Kidney glomerular epithelial cell (primary cell): ENCODE measurements at regions not wholly inside any gene's neighbourhood (a gene's known extent, or its start where the extent isn't known, plus 50 kb on each side); places are given as distances from the start of the nearest gene placed in this dataset.

Experiments
- DNase-seq: peaks from one replicate; lab custom pipeline; 2025; lab: John Stamatoyannopoulos, UW

DNA sequence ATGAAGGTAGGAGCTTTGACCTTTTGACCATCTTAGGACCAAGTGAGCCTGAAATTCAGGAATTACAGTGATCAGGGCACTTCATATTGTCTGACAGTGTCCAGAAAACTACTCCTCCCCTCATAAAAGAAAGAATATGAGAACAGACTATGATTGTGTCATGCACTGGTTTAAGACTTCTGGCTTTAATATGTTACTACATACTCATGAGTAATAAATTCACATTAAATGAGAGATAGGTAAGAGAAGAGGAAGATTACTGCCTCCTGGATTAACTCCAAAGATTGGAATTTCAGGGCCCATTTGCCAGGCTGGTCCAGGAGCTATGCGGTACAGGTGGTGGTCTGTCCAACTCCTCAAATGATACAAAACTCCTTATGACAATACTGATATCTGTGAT lies 213.5 kb upstream of the ADRA1B start:
- no peak for DNase-seq

DNA sequence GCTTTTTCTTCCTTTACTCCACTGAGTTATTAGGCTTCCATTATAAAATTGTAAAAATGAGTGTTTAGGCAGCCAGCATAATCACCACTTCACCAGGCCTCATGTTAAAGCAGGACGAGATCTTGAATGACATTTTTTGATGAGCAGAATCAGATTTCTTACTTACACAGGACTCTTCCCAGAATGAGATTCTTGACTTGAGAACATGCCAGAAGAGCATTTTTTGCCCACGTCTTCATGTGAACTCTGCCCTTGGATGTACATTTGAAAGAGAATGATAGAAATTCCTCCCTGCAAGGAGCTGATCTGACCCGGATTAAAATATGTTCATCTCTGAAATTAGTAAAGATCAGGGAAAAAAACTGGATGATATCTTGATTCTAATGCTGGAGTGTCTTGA lies 212.1 kb upstream of the ADRA1B start:
- no peak for DNase-seq

DNA sequence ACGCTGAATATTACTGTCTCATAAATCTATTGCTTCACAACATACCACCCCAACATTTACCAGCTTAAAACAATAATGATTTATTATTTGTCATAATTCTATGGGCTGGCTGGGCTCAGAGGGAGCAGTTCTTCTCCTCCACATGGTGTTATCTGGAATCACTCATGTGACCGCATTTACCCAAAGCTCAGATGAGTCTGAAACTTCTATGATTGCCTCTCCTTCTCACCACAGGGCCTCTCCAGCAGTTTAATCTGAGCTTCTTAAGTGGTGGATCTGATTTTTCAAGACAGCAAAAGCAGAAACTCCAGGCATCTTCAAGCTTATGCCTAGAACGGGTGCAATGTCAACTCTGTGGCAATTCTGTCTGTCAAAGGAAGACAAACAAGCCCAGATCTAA lies 210.3 kb upstream of the ADRA1B start:
- DNase-seq: no peak

DNA sequence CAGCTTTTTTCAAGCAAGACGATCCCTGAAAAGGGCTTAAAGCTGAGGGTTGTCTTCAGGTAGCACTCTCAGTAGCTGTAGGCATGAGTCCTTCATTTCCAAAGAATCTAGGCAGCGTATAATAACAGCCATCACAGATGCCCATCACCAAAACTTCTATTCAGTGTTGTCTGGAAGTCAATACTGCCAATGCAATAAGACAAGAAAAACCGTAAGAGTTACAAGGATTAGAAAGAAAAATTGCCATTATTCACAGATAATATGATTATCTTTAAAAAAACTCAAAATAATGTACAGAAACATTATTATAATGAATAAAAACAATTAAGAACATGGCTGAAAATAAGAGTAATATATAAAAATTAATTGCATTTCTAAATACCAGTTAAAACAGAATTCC lies 208.2 kb upstream of the ADRA1B start:
- DNase-seq: no peak

DNA sequence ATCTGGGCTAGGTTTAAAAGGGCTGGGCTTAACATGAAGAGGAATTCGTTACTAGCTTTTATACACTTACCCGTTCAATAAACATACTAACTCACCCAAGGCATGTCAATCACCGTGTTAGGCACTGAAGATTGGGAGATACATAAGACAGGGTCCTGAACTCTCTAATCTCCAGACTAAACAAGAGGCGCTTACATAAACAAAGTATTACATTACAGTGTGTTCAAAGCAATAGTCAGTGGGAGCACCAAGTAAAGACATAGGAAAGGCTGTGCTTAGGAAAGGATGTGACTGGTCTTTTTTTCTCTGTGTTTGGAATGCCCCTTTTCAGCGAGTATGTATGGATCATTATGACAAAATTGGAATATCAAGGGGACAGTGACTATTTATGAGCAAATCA lies 203.6 kb upstream of the ADRA1B start:
- no peak for DNase-seq

DNA sequence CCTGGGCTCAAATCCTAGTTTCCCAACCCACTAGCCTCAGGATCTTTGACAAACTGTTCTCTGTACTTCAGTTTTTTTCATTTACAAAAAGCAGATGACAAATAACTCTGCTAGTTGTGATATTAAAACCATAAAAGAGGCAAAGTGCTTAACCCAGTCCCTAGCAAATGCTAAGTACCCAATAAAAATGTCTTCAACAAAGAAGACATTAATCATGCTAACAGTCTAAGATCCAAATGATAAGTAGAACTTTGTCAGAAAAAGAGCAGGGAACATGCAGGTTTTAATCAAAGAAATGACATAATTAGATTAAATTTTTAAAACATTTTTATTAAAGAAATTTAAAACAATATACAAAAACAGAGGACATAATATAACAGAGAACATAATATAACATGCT lies 203.0 kb upstream of the ADRA1B start:
- no peak for DNase-seq

DNA sequence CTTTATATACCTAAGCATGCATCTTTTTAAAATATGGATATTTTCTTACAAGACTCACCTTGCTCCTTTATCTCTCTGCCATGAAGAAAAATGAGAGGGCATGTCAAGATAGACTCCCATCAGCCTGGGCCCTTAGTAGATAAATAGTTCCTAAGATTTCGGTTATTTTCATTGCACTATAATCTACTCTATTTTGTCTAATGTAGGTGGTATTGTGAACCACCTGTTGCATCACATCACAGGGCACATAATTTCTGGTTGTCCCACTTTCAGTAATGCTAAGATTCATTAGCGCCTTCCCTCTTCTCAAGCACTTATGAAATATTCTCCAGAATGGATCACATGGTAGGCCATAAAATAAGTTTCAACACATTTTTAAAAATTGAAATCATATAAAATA lies 202.5 kb upstream of the ADRA1B start:
- DNase-seq: no peak

DNA sequence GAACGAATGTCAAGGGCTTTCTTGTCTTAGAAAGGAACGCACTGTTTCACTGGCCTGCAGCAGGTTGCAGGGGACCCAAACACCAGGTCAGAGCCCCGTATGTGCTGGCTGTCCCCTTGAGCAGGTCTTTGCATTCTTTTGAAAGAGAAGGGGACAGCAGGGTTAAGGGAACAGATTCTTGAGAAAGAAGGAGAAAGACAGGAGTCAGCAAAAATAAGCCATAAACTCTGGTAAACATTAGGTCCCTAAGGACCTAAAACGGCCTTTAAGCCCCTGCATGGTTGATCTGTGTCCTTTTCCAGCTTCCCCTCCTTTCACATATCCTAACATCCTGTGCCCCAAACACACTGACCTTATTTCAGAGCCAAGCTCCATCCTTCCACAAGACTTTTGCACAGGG lies 190.8 kb upstream of the ADRA1B start:
- DNase-seq: no peak

DNA sequence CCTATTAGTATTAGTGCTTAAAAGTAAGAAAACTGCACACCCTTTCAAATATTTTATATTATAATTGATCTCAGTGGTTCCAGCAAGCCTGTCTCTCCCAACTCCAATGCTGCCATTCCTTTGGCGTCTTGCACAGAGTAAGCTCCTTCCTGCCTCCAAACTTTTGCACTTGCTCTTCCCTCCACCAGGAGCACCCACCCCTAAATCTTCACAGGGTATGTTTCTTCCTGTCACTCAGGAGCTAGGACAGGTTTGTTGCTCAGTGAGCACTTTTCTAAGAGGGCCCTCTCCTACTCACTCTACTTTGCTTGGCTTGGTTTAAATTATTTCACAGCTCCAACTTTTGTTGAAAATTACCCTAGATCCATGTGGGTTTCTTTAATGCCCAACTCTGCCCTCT lies 189.1 kb upstream of the ADRA1B start:
- DNase-seq: no peak

DNA sequence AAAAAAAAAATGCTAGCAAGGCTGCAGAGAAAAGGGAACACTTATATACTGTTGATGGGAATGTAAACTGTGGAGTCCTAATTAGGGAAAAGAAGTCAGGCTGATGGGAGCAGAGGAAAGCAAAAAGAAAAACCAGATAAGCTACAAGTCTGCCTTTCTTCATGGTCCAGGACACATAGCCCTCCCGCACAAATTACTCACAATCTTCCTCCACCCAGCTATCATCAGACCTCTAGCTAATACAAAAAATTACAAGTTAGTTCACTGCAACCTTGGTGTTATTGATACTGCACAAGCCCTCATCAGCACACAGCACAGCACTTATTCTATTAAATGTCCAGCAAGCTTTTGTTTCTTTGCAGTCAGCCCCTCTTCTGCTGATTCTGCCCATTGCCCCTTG lies 186.0 kb upstream of the ADRA1B start:
- peak; percentile 36 for DNase-seq

DNA sequence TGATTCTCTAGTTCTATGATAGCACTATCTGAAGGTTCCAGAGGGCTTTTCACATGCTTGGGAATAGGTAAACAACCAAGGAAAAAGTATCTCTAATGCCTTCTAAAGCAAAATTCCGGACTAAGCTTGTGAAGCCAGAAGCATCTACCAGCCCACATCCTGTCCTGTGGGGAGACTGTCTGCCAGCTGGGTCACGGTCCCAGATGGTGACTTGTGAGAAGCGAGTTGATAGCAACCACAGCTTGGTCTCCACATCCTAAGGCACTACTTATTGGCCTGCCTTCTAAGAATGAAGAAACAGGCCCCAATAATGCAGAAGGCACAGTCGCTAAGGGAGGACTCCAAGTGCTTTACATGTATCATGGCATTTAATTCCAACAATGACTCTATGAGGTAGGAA lies 184.1 kb upstream of the ADRA1B start:
- DNase-seq: no peak

DNA sequence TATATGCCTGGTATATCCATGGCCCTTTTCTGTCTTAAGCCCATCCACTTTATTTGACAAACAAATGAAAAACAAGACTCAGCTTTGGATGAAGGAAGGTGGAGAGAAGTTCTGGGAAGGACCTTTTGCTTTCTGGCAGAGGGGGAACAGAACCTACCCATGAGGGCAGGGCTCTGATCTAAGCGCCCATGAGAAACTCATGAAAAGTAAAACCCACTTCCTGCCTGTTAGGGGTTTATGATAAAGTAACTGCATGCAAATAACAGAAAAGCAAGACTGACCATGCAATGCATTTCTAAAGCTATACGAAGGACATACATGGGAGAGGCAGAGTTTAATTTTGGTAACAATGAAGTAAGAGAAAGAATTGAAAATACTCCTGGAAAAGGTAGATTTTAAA lies 181.9 kb upstream of the ADRA1B start:
- no peak for DNase-seq

DNA sequence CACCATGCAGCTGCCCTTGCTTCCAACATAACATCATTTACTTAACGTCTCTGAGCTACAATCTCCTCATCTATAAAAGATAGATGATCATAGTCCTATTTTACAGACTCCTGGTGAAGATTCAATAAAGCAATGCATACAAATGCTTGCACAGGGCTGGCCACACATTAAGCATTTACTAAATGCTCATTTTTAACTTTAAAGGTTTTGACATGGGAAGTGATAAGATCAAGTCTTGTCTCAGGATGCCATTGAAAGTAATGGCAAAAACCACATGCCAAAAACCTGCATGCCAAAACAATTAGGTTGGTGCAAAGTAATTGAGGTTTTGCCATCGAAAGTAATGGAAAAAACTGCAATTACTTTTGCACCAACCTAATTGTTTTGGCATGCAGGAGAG lies 181.2 kb upstream of the ADRA1B start:
- DNase-seq: no peak

DNA sequence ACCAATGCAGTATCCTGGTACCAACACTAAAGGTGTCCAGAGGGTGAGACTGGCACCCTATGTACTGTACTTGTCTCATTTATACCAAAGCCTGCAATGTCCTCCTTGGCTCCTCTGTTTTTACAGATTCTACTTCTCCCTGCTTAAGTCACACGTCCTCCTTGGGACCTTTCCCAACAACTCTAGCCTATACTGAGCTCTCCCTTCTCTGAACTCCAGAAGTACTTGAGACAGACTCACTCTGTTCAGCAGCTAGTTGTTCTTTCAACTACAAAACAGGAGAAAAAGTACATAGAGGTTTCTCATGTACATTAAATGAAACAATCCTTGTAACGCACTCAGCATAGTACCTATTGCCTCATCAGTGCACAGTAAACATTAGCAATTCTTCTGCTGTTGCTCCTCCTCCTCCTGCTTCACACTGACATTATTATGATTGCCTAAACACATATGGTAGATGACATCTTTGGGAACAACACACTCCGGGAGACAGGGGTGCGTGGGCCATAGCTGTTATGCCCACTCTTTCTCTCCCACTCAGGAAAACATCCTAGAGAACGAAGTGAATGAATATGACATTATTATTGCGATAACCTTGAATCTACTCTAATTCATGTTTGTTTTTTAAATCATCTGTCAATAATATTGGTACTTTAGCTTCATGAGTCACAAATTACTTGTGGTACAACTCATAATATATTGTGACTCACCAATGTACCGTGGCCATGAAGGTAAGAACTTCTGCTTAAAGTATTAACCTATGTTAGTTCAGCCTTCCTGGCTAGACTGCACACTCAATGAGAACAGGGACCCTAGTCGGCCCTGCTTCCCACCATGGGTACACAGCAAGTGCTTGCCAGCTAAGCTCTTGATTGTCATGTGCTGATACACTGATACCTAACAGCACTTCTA lies 180.3 kb upstream of the ADRA1B start:
- no peak for DNase-seq

DNA sequence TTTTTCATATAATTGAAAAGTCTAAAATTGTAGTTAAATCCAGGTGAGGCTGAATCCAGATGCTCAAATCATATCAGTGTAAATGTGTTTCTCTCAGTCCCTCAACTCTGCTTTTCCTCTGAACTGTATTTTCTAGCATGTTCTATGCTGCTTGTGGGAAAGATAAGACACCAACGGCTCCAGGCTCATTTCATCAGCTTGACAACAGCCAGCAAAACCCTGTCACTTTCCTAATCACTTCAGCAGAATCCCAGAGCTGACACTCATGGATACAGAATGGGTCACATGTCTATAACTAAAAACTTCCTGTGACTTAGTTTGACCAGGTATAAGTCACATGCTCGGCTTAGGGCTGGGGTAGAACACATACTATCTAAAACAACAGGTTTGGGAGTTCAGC lies 179.4 kb upstream of the ADRA1B start:
- DNase-seq: no peak

DNA sequence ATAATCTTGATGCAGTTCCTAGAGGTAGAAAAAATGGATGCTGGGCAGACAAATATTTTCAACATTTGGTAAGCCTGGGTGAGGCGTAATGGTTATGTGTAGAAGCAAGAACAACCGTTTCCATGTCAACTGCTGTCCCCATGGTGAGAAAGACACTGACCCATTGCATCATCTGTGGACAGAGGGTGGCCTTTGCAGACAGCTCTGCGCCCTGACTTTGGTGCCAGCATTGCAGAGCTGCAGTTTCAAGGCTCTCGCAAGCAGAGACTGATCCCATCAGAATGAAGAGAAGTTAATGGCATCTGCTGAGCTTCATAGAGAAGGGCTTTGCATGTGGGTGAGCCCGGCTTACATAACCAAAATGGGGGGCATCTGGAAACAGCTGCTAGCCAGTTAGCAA lies 179.0 kb upstream of the ADRA1B start:
- DNase-seq: no peak

DNA sequence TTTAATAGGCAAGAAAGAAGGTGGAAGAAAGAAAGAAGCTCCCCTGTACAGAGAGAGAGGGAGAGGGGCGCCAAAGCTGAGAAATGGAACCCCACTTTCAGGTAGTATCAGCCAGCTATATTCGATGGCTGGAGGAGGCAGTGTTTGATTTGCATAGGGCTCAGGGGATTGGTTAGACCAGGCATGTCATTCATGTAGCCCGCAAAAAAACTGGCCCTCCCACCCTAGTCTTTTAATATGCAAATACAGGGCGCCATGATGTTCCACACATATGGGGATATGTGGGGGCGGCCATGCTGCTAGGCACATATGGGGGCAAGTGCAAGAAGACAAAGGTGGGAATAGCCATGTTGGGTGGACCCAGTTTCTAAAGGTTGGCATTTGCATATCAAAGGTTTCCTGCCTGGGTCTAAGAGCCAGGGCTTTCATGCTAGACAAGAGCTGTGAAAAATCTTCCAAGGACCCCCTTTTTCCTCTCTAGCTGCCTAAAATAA lies 174.4 kb upstream of the ADRA1B start:
- no peak for DNase-seq

DNA sequence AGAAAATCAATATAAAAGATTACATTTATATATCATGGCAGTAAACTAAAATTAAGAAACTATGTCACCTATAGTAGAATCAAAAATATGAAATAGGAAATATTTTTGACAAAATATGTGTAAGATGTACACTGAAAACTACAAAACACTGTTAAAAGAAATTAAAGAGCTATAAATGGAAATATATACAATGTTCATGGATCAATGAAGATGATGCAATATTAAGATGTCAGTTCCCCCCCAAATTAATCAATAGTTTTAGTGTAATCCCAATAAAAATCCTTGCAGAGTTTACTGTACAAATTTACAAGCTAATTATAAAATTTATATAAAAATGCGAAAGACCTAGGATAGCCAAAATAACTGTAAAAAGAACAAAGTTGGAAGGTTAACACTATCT lies 173.0 kb upstream of the ADRA1B start:
- no peak for DNase-seq

DNA sequence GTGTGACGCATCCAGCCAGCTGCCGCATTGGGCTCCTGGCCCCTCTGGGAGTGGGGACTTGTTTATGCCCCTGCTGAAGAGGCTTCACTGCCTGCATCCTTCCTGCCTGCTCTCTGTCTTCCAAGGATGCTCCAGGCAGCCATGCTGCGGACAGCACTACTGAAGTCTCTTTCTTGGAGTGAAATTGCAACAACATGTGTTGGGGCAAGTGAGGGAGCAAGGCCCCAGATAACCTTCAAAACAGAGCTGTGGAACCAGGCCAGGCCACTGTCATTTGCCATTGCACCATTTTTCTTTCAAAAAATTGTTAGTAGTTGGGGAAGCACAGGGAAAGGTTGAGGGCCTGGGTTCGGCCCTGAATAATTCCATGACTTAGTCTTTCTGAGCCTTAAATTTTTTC lies 169.6 kb upstream of the ADRA1B start:
- no peak for DNase-seq

DNA sequence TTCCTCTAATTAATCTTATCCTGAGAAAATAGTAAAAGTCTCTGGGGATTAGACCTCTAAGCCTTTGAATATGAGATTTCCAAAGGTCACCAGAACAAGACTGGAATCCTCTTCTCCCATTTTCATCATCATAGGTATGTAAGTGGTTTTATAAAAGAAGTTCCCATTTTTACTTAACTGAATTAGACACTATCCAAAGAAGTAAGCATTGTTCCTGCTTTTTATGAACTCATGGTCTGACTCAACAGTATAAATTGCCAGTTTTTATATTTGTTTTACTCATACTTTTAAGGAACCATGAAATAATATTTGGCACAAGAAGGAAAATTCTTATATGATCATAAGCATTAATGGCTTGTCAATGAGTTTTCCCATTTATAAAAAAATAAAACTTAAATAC lies 167.1 kb upstream of the ADRA1B start:
- no peak for DNase-seq

DNA sequence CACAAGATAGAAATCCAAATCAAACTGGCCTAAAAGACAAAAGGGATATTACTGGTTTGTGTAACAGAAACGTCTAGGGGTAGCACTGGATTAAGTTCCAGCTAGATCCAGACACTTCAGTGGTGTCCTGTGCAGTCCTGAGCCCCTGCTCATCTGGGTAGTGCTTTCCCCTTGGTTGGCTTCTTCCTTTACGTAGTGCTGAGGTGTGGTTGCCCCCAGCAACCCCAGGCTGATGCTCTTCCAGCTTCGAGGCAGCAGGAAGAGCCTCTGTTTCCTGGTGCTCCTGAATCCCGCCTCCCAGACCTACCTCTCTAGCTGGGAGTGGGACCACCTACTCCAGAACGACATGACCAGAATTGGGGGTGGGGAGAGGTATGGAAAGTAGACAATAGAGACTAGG lies 166.1 kb upstream of the ADRA1B start:
- DNase-seq: no peak

DNA sequence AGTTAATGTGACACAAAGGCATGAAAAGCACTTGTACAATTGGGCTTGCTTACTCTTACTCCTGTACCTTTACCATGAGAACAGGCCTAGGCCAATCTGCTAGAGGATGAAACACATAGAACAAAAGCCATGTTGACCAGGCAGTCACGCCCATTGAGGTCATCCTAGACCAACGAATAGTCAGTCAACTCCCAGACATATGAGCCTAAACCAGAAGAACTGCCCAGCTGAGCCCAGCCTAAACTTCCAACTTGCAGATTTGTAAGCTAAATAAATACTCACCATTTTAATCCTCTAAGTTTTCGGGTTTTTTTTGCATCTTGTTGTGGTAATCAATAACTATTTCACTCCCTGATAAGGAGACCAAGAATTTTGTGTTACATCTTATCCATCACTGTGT lies 164.8 kb upstream of the ADRA1B start:
- DNase-seq: no peak

DNA sequence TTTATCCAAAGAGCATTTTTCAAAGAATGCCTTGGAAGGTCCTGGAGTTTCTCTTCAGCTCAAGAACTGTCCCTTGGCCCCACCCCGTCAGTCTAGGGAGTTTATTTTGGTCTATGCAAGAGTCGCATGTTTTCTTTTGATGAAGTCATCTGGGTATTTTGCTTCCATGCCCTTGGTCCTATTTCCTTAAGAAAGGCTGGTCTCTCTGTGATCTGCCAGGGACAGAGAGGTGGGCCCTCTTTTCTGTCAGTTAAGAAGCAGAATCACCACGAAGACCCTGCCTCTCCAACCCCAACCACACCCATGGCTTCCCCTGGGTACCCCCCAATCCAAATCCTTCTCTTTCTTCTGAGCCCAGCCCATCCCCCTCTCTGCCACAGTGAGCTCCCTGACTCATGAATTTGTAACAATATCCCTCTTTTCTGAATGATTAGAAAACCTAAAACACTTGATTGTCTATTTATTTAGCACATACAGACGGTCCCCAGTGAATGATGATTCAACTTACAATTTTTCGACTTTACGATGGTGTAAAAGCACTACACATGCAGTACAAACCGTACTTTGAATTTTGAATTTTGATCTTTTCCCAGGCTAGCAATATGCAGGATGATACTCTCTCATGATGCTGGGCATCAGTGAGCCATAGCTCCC lies 163.5 kb upstream of the ADRA1B start:
- DNase-seq: no peak

DNA sequence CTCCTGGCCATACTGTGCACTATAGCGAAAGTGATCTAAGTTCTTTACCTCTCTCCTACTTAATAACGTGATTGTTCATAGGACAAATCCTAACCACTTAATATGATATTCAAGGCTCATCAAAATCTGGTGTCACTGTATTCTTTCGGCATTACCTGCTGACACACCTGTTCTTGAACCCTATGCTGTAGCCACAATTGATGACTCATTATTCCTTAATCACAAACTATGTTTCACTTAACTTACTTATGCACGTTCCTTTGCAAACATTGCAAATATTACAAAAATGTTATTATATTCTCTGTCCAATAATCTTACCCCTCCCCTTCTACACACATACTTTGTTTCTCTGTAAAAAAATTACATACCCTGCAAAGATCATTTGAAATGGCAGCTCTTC lies 158.1 kb upstream of the ADRA1B start:
- no peak for DNase-seq
